HL-60 (cell line): ENCODE measurements at regions not wholly inside any gene's neighbourhood (a gene's known extent, or its start where the extent isn't known, plus 50 kb on each side); places are given as distances from the start of the nearest gene placed in this dataset.
"Not testable (repeated sequence)": the region's sequence is repeated elsewhere in the genome, so short reads cannot be mapped to it uniquely, and the experiment has no call there.

ENCODE experiments used
- DNase-seq, 2 experiments: peaks; one replicate each; pipeline ENCODE4 v3.0.0-alpha.2; 2010 to 2020; ENCODE audit warnings: low read depth in 1 of 2, low spot score in 1 of 2
- H3K27ac ChIP-seq: fragments of 250-450 bp; sonication (Bioruptor Pico); replicated peaks from 2 replicates; pipeline ENCODE4 v1.5.1; 2020; ENCODE audit warnings: mild to moderate bottlenecking, moderate library complexity
- H3K27me3 ChIP-seq: fragments of 250-450 bp; sonication (Bioruptor Pico); 2 replicates; pipeline ENCODE4 v1.5.1; 2021; ENCODE audit warnings: mild to moderate bottlenecking, moderate library complexity; ENCODE audit not compliant: insufficient read depth, poor library complexity, severe bottlenecking
- H3K4me3 ChIP-seq: replicated peaks from 2 replicates; pipeline ENCODE4 v1.5.1; 2011; ENCODE audit warnings: mild to moderate bottlenecking, control low read depth, low read length; ENCODE audit not compliant: insufficient read depth
- CTCF ChIP-seq: IDR thresholded peaks from one replicate; pipeline ENCODE4 v1.5.1; 2011; ENCODE audit warnings: low read length, control low read depth, inconsistent platforms; ENCODE audit not compliant: insufficient read depth
- GABPA ChIP-seq: IDR thresholded peaks from 2 replicates; pipeline ENCODE4 v1.6.1; 2012; ENCODE audit warnings: low read depth
- POLR2AphosphoS5 ChIP-seq: IDR thresholded peaks from 2 replicates; pipeline ENCODE4 v1.6.1; 2012; ENCODE audit warnings: low read depth
- REST ChIP-seq: IDR thresholded peaks from 2 replicates; pipeline ENCODE4 v1.6.1; 2012; ENCODE audit warnings: low read depth; ENCODE audit not compliant: insufficient replicate concordance
- SPI1 ChIP-seq: IDR thresholded peaks from 2 replicates; pipeline ENCODE4 v1.6.1; 2012; ENCODE audit warnings: low read depth, mild to moderate bottlenecking, borderline replicate concordance

DNA sequence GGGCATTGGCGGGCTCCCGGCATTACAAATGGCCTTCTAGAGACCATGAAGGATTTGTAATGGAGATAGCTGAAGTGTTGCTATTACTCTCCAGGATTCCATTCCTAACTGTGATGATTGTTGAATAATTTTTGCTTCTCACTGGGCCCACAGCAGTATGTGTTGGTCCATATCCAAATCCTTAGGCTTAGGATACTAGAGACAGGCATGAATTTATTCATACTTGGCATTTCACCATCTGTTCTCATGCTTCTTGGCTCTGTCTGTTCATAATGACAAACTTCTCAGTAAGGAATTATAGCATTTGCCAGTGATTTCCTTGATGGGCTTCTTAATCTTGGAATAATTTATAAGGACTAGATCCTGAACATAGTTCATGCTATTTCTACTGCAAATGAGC, 832.9 kb downstream of the C12orf50 start:
- Histone ChIP-seq H3K27me3 (no peaks in the 10 kb centered on the region), H3K4me3 (no peak overlapping the region), H3K27ac (no peak overlapping the region)
- no peak for TF ChIP-seq CTCF
- no peak for TF ChIP-seq REST
- DNase-seq, result no peak

- H3K27ac ChIP-seq, H3K27me3 ChIP-seq, H3K4me3 ChIP-seq, DNase-seq: not testable (repeated sequence)
These were observed 834.8 kb downstream of the C12orf50 start for GRCh38 chr12:87194389-87194788.

DNA sequence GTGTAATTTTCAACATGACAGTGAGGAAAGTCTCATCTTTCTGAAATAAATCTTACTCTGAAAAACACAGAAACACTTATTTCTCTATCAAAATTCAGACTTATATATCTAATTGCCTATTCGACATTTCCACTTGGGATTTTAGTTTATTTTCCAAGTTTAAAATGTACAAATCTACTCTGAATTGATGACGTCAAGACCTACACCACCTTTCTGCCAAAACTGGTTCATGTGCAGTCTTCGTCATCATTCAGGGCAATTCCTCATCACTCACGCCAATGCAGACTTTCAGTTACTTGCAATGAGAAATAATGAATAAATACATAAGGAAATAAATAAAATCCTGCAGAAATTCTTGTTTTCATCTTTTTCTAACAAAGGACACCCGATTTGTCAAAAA, 843.8 kb downstream of the C12orf50 start:
- TF ChIP-seq POLR2AphosphoS5 (no peak), CTCF (no peak), REST (no peak), SPI1 (no peak), GABPA (no peak)
- DNase-seq, result no peak
- H3K4me3 ChIP-seq, result no peak overlapping the region
- no peaks in the 10 kb centered on the region for H3K27me3 ChIP-seq
- H3K27ac ChIP-seq, result no peak overlapping the region

- Histone ChIP-seq H3K27ac (no peak overlapping the region), H3K4me3 (no peak overlapping the region), H3K27me3 (no peaks in the 10 kb centered on the region)
- no peak for DNase-seq
- no peak for TF ChIP-seq GABPA
- no peak for TF ChIP-seq SPI1
- TF ChIP-seq REST, result no peak
- TF ChIP-seq POLR2AphosphoS5, result no peak
- TF ChIP-seq CTCF, result no peak
These were observed 846.4 kb downstream of the C12orf50 start for GRCh38 chr12:87182696-87183233.
